ENCODE measurements at regions not wholly inside any gene's neighbourhood (a gene's known extent, or its start where the extent isn't known, plus 50 kb on each side); places are given as distances from the start of the nearest gene placed in this dataset.

DNA sequence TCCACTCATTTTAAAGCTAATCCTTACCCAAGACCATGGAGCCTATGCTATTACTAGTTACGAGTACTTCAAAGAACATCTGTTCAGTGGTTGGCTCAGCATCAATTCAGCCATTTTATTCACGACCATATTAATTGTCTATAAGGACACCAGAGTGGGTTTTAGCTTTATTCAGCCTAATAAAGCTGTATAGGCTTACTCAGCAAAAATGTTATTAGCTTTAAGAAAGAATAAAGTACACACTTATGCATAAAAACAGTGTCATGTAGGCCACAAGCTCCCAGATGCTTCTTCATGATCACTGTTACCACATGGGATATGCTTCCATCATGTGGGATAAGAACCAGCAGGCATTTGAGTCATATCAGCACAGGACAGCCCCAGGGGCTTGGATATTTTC, 87.4 kb upstream of the GPR149 start:
- no peak for TF ChIP-seq CTCF (IDR thresholded peaks at IDR 0.05)
- H3K4me1 ChIP-seq, result no peaks in the 10 kb centered on the region
- no peaks in the 10 kb centered on the region for H3K36me3 ChIP-seq
- H3K9me3 ChIP-seq, result peaks cover 0 to 2% of the 10 kb centered on the region in 2 donors
- DNase-seq, result no peak
- no peak overlapping the region for H3K27ac ChIP-seq
- no peak overlapping the region for H3K4me3 ChIP-seq
- no peaks in the 10 kb centered on the region for H3K27me3 ChIP-seq
- no peak for ATAC-seq
- intact Hi-C loops (cut with DNase I), result no loop called here

GRCh38 chr3:154515921-154516320, 85.9 kb upstream of the GPR149 start:
- no peaks in the 10 kb centered on the region for H3K4me1 ChIP-seq
- no peak overlapping the region for H3K27ac ChIP-seq
- intact Hi-C loops (cut with DNase I), result no loop called here
- no peak for ATAC-seq
- H3K9me3 ChIP-seq, result peaks cover 0 to 2% of the 10 kb centered on the region in 2 donors
- no peak overlapping the region for H3K4me3 ChIP-seq
- no peaks in the 10 kb centered on the region for H3K36me3 ChIP-seq
- TF ChIP-seq CTCF (IDR thresholded peaks at IDR 0.05), result no peak
- H3K27me3 ChIP-seq, result no peaks in the 10 kb centered on the region
- no peak for DNase-seq

- Histone ChIP-seq H3K27ac (no peak overlapping the region), H3K4me3 (no peak overlapping the region), H3K4me1 (no peaks in the 10 kb centered on the region), H3K36me3 (no peaks in the 10 kb centered on the region), H3K9me3 (peaks cover 0 to 2% of the 10 kb centered on the region in 2 donors), H3K27me3 (no peaks in the 10 kb centered on the region)
- DNase-seq, result no peak
- TF ChIP-seq CTCF (IDR thresholded peaks at IDR 0.05), result no peak
- no peak for ATAC-seq
- intact Hi-C loops (cut with DNase I), result no loop called here
These were observed 80.8 kb upstream of the GPR149 start for GRCh38 chr3:154510780-154511179.

- ATAC-seq (no peak), DNase-seq (no peak)
- Histone ChIP-seq H3K27me3 (no peaks in the 10 kb centered on the region), H3K9me3 (peaks cover 0 to 4% of the 10 kb centered on the region in 2 donors), H3K36me3 (no peaks in the 10 kb centered on the region), H3K4me1 (no peaks in the 10 kb centered on the region), H3K27ac (no peak overlapping the region), H3K4me3 (no peak overlapping the region)
- no peak for TF ChIP-seq CTCF (IDR thresholded peaks at IDR 0.05)
- intact Hi-C loops (cut with DNase I), result no loop called here
These were observed 77.7 kb upstream of the GPR149 start for GRCh38 chr3:154507727-154508126.

DNA sequence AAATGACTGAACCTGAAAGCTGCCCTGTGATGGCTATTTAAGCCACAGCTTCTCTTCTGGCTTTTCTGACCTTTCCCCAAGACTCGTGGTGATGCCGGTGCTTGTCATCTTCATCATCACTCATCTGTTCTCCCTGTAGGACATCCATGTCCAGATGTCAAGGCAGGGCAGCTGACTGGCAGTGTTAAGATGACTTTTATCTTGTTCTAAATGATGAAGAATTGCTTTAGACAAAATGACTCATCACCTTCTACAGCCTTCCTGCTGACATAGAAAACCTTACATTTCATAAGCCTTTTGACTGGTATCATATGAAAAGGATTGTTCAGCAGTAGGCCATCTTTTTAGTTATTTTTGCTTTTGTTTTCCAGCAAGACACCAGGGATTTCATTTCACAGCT, 67.0 kb upstream of the GPR149 start:
- intact Hi-C loops (cut with DNase I), result no loop called here
- ATAC-seq, result no peak
- Histone ChIP-seq H3K4me3 (no peak overlapping the region), H3K27ac (no peak overlapping the region), H3K9me3 (no peaks in the 10 kb centered on the region), H3K4me1 (no peaks in the 10 kb centered on the region), H3K27me3 (no peaks in the 10 kb centered on the region), H3K36me3 (no peaks in the 10 kb centered on the region)
- DNase-seq, result no peak
- no peak for TF ChIP-seq CTCF (IDR thresholded peaks at IDR 0.05)
